HG03060 (cell line): ENCODE measurements at regions not wholly inside any gene's neighbourhood (a gene's known extent, or its start where the extent isn't known, plus 50 kb on each side); places are given as distances from the start of the nearest gene placed in this dataset.

Experiments used
- ATAC-seq: cut with Tn5 transposase; IDR thresholded peaks from one replicate; pipeline ENCODE4 v1.9.1; 2021; ENCODE audit warnings: low read depth, moderate number of reproducible peaks; ENCODE audit not compliant: unreplicated experiment

GRCh38 chr10:3294919-3295581, 122.5 kb upstream of the PITRM1 start:
- ATAC-seq: no peak

DNA sequence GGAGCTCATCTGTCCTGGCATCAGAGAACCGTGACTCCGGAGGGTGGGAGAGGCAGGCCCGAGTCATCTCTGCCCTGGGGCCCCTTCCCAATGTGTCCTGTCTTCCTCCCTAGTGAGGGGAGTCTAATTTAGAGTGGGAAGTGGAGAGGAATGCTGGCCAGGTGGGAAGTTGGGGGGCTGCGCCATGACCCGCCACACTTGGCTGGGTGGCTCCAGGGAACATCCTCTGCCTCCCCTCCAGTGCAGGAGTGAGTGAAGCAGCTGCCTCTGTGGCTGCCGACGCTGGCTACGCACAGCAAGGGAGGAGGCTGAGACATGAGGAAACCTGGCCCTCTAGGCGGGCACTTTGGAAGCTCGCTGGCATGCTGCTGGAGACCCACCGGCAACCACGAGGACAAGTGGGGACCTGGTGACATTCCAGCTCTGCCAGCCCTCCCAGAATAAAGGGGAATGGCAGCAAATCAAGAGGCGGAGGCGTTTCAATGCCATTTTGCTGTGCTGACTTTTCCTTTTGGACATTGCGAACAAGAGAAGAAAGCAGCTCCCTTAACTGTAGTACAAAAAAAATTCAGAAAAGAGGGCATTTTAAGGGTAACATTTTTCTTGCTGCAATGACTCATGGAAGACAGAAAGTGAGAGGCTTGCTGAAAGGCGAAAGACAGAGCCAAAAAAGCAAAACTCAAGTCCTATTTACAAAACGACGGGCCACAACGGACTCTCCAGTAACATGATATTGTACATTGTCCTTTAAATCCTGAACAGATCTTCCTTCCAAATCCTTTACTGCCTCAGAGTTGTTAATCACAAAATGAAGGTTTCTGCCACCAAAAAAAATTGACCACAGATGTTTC, 121.2 kb upstream of the PITRM1 start:
- ATAC-seq: no peak

DNA sequence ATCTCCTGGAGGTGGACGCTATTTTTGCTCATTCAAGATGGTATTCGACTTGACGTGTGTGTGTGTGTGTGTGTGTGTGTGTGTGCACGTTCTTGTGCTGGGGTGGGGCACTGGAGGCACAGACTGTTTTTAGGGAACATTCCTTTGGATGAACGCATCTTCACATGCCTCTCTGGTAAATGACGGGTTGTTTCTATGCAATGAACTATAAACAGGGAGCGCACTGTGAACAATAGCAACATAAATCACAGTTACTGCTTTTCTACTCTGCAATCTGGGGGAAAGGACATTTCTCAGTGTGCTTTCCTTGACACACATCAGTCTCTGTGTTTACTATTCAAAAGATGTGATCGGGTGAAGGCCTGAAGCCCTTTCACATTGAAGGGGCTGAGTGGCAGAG, 120.1 kb upstream of the PITRM1 start:
- ATAC-seq: no peak

DNA sequence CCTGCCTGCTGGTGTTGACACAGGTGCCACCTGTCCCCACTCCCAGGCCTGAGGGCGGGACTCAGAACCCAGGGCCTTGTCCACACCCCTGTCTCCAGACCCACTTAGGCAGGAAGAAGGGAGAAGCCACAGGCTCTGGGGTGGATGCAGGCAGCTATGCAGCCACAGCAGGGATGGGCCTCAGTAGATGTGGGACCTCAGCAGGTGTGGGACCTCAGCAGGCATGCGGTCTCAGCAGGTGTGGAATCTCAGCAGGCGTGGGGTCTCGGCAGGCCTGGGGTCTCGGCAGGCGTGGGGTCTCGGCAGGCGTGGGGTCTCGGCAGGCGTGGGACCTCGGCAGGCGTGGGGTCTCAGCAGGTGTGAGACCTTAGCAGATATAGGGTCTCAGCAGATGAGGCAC, 118.0 kb upstream of the PITRM1 start:
- ATAC-seq: no peak

GRCh38 chr10:3287572-3288445, 115.2 kb upstream of the PITRM1 start:
- no peak for ATAC-seq

DNA sequence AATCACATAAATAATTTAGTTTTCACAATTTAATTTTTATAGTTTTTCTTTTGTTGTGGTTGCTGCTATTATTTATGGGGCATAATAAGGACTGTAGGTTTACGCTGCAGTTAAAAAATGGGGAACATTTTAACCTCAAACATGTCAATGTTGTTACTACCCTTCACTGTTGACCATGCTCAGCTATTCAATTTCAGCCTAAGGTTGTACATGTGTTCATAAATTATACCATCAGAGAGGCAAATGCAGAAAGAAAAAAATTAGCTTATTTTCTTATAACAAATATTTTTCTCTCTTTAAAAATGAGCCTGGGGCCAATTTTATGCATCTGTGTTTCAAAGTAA, 110.1 kb upstream of the PITRM1 start:
- no peak for ATAC-seq

DNA sequence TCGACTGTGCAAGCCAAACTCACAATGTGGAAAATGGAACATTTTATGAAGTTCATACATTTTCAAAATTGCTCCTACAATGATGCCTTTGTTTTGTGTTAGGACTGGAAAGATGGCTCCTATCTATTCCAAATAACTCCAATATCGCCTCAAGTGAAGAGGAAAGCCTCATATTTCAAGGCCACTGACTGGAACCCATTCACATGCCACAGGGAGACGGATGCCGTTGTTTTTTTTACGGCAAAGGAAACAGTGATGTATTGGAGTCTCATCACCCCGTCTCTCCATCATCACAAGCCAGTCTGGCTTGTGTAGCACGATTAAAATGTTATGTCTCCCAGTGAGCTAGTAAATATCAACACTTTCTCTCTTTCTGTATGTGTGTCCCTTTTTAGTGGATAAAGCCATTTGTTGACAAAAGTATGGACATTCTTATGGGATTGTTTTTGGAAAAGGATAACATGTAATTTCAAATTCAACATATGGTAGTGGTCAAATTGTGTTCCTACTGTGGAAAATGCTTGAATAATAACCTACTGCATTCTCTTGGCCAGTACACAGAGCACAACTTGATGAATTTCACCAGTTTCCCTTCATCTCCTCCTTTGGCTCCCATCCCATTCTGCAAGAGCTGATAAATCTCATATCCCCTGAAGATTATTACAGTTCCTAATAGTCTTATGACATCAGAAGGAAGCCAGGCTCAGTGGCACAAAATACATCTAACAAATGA, 109.5 kb upstream of the PITRM1 start:
- ATAC-seq: no peak

DNA sequence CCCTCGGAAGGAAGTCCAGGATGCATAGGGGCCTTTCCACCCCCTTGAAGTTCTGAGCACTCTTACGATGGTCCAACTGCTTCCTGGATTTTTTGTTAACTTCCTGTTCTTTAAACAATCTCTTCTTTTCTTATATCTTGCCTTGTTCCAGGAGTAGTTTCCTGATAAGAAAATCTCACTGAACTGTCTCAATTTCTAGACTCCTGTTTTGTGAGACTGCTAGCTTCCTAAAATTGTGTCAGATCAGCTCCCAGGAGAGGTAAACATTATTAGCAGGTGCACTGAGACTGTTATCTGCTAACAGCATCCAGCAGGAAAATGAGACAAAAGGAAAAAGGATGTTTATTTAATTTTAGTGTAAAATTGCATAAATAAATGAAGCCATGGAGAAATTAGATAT, 106.2 kb upstream of the PITRM1 start:
- no peak for ATAC-seq

DNA sequence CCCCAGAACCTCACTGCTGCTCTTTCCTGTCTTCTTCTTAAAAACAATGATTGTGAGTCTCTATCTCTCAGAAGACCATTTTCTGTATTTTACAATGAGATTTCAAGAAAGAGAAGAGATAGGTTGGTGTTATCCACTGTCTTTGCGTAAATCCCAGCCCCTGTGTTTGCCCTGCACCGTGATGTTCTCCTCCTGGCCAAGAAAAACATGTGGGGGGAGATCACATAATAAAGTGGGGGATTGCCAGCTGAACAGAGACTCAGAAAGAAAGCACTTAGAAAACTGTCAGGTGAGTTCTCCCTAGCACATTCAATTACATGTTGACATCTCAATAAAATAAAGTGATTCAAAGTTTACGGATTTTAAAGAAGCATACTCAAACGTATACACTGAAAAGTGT, 105.0 kb upstream of the PITRM1 start:
- ATAC-seq: no peak

DNA sequence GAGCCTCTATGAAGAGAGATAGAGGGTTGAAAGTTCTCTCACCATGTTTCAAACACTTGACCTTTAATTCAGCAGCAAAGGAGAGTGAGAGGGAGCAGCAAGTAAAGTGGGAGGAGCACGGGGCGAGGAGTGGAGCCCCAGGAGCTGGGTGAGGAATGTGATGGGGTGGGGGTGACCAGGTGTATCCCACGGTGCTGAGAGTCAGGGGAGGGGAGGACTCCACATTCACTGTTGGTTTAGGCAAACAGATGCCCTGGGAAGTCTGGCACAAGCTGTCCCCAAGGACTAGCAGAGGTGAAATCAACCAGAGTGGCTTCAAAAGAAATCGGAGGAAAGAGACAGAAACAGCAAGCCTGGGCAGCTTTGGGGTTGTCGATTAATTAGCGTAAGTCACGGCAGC, 101.8 kb upstream of the PITRM1 start:
- no peak for ATAC-seq

GRCh38 chr10:3273966-3274365, 101.4 kb upstream of the PITRM1 start:
- no peak for ATAC-seq

DNA sequence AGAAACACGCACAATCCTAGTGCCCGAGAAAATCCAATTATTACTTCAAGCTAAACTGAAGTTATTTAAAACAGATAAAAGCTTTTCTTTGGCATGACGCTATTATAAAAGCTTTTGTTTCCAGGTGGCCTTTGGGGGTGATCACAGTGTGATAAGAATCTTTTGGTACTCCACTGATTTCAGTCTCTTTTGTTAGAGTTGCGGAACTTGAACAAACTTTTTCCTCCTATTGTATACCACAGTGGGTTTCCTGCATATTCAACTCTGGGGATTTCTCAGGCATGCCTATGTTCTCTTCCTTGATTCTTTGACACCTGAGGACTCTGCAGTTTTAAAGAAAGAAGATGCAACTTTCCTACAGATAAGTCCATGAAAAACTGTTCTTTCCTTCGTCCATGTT, 99.7 kb upstream of the PITRM1 start:
- ATAC-seq: no peak

GRCh38 chr10:3271354-3272115, 99.0 kb upstream of the PITRM1 start:
- no peak for ATAC-seq

GRCh38 chr10:3270577-3271316, 98.2 kb upstream of the PITRM1 start:
- ATAC-seq: no peak

DNA sequence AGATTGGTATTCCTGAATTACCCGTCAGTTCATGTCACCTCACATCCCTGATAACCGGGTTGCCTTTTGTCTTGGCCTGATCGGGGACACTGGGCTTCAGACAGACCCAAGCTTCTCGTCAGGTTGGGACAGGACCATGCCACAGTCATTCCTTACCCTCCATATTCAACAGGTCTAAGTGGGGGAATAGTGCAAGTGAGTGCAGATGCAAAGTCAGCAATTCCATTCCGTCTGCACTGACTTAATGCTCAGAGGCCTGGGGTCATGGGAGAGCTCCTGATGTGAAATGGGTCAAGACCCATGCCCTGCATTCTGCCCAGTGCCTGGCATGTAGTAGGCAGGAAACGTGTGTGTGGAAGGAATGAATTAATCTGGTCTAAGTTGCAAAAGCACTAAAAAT, 95.4 kb upstream of the PITRM1 start:
- no peak for ATAC-seq

GRCh38 chr10:3265088-3265487, 92.5 kb upstream of the PITRM1 start:
- ATAC-seq: no peak

DNA sequence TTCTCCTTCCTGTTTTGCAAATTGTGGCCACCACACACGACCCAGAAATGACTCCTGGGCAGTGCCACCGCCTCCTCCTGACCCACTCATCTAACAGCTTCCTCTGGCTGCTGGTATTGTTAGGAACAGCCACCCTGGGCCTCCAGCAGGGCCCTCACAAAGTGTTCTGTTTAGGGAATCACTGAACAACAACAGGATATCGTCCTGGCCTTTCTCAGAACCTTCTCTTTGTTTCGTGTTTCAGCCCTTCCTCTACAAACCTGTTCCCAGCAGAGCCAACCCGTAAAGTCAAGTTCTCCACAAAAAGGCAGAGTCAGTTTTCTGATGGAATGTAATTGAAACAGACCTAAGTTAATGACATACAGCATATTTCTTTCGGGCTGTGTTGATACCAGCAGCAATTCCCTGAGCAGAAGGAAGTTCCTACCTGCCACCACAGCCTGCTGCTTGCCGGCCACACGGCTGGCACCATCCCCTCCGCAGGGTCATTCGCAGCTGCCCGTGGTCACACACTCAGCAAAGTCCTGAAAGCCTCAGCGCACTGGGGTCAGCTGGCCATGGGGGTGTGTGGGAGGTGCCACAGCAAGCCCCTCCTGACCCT, 91.7 kb upstream of the PITRM1 start:
- no peak for ATAC-seq

DNA sequence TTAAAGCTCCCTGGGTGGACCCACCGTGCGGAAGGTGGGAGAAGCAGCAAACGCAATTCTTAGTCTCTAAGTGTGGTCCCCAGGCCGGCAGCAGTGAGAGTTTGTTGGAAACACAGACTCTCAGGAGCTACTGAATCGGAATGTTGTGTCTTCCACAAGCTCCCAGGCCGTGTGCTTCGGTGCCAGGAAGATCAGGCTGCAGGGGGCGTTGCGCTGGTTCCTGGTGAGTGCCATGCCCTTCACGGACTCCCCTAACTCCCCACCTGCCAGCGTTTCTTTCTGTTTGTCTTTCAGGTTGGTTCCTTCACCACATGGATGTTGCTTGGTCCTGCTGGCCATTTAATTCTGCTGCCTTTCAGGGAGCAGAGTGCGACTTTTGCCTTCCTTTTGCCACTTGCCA, 91.2 kb upstream of the PITRM1 start:
- ATAC-seq: no peak

GRCh38 chr10:3263082-3263481, 90.5 kb upstream of the PITRM1 start:
- no peak for ATAC-seq
